ENCODE measurements at regions not wholly inside any gene's neighbourhood (a gene's known extent, or its start where the extent isn't known, plus 50 kb on each side); places are given as distances from the start of the nearest gene placed in this dataset.

GRCh38 chr18:7390731-7391492 is 160.0 kb downstream of the LRRC30 start:
- H2AK5ac ChIP-seq (ENCODE audit: low read length): no peak overlapping the region
- H4K8ac ChIP-seq (ENCODE audit: low read depth, low read length): no peak overlapping the region
- no peak for DNase-seq
- H3K79me2 ChIP-seq (ENCODE audit: control insufficient read depth, insufficient read depth, low read length, poor library complexity): no peaks in the 10 kb centered on the region
- H3K4me3 ChIP-seq (ENCODE audit: low read depth, low read length): no peak overlapping the region
- peak overlapping the region; percentile 9 for H3K9ac ChIP-seq (ENCODE audit: low read length)
- no peaks in the 10 kb centered on the region for H3K36me3 ChIP-seq (ENCODE audit: control insufficient read depth in 1 of 2, insufficient read depth in 2 of 2, low read length in 2 of 2)
- H3K79me1 ChIP-seq (ENCODE audit: low read length): no peaks in the 10 kb centered on the region
- no peak overlapping the region for H3K4ac ChIP-seq (ENCODE audit: low read depth, low read length)
- H2BK120ac ChIP-seq (ENCODE audit: insufficient read depth, low read length, poor library complexity): no peak overlapping the region
- peaks cover 2% of the 10 kb centered on the region for H3K9me3 ChIP-seq (ENCODE audit: insufficient read depth, low read depth, low read length)
- H3K27ac ChIP-seq (ENCODE audit: low read depth, low read length): no peak overlapping the region
- H2BK5ac ChIP-seq (ENCODE audit: low read depth, low read length, poor library complexity): no peak overlapping the region
- no peak overlapping the region for H3K18ac ChIP-seq (ENCODE audit: low read length)
- H3K4me2 ChIP-seq (ENCODE audit: low read length): no peak overlapping the region
- H3K27me3 ChIP-seq (ENCODE audit: insufficient read depth, low read length): no peaks in the 10 kb centered on the region
- no peak overlapping the region for H3K14ac ChIP-seq (ENCODE audit: low read length)
- H3K4me1 ChIP-seq (ENCODE audit: control insufficient read depth in 1 of 2, insufficient read depth in 2 of 2, low read length in 2 of 2): no peaks in the 10 kb centered on the region
- H2AFZ ChIP-seq (ENCODE audit: insufficient read depth, low read length, poor library complexity): no peak overlapping the region
- no peak overlapping the region for H3K23ac ChIP-seq (ENCODE audit: low read length)
- no peak overlapping the region for H4K12ac ChIP-seq (ENCODE audit: low read depth, low read length)
- H4K91ac ChIP-seq (ENCODE audit: low read depth, low read length): no peak overlapping the region
- WGBS (ENCODE audit: extremely low coverage, insufficient coverage, insufficient read length): no CpG with 5 or more reads among the region's 5 CpGs
- no peak overlapping the region for H2BK12ac ChIP-seq (ENCODE audit: low read length)

DNA sequence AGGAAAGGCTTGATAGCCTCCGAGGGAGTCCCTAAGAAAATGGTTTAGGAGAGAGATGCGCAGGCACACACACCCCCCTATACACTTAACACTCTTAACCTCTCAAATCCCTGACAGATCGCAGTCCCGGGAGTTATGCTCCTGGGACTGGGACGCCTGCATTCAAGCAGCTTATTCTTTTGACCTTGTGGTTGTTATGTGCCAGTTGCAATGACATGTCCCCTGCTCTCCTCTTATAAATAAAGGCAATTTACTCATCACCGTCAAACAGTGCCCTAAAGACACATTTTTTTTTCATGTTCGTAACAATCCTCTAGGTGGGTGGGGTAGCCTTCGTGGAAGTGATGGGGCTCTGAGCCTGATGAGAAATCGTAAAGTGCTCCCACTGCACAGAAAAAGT is 162.2 kb downstream of the LRRC30 start:
- Histone ChIP-seq H3K4me3 (ENCODE audit: low read depth, low read length) (no peak overlapping the region), H4K12ac (ENCODE audit: low read depth, low read length) (no peak overlapping the region)
- no CpG with 5 or more reads among the region's 9 CpGs for WGBS (ENCODE audit: extremely low coverage, insufficient coverage, insufficient read length)

GRCh38 chr18:7394050-7394659 is 163.3 kb downstream of the LRRC30 start:
- H3K27ac ChIP-seq (ENCODE audit: low read depth, low read length): no peak overlapping the region

More for the DNA sequence above, 162.2 kb downstream of the LRRC30 start:
- H4K91ac ChIP-seq (ENCODE audit: low read depth, low read length): no peak overlapping the region
- no peak overlapping the region for H3K14ac ChIP-seq (ENCODE audit: low read length)
- H3K4me2 ChIP-seq (ENCODE audit: low read length): no peak overlapping the region
- no peak overlapping the region for H3K9ac ChIP-seq (ENCODE audit: low read length)
- DNase-seq: no peak
- H3K79me1 ChIP-seq (ENCODE audit: low read length): no peaks in the 10 kb centered on the region
- no peak overlapping the region for H2BK5ac ChIP-seq (ENCODE audit: low read depth, low read length, poor library complexity)
- H2BK12ac ChIP-seq (ENCODE audit: low read length): no peak overlapping the region
- no peak overlapping the region for H3K4ac ChIP-seq (ENCODE audit: low read depth, low read length)
- H4K8ac ChIP-seq (ENCODE audit: low read depth, low read length): no peak overlapping the region
- H3K27me3 ChIP-seq (ENCODE audit: insufficient read depth, low read length): no peaks in the 10 kb centered on the region
- no peak overlapping the region for H2AK5ac ChIP-seq (ENCODE audit: low read length)
- H3K79me2 ChIP-seq (ENCODE audit: control insufficient read depth, insufficient read depth, low read length, poor library complexity): no peaks in the 10 kb centered on the region
- H3K23ac ChIP-seq (ENCODE audit: low read length): no peak overlapping the region
- H3K4me1 ChIP-seq (ENCODE audit: control insufficient read depth in 1 of 2, insufficient read depth in 2 of 2, low read length in 2 of 2): no peaks in the 10 kb centered on the region
- no peak overlapping the region for H2AFZ ChIP-seq (ENCODE audit: insufficient read depth, low read length, poor library complexity)
- no peaks in the 10 kb centered on the region for H3K36me3 ChIP-seq (ENCODE audit: control insufficient read depth in 1 of 2, insufficient read depth in 2 of 2, low read length in 2 of 2)
- no peak overlapping the region for H2BK120ac ChIP-seq (ENCODE audit: insufficient read depth, low read length, poor library complexity)
- no peak overlapping the region for H3K27ac ChIP-seq (ENCODE audit: low read depth, low read length)
- no peak overlapping the region for H3K18ac ChIP-seq (ENCODE audit: low read length)
- H3K9me3 ChIP-seq (ENCODE audit: insufficient read depth, low read depth, low read length): peaks cover 2% of the 10 kb centered on the region

GRCh38 chr18:7395566-7395965 is 164.7 kb downstream of the LRRC30 start:
- Histone ChIP-seq H3K27ac (ENCODE audit: low read depth, low read length) (no peak overlapping the region), H3K18ac (ENCODE audit: low read length) (no peak overlapping the region), H2AFZ (ENCODE audit: insufficient read depth, low read length, poor library complexity) (no peak overlapping the region), H3K79me1 (ENCODE audit: low read length) (no peaks in the 10 kb centered on the region), H4K8ac (ENCODE audit: low read depth, low read length) (no peak overlapping the region), H3K79me2 (ENCODE audit: control insufficient read depth, insufficient read depth, low read length, poor library complexity) (no peaks in the 10 kb centered on the region), H3K9me3 (ENCODE audit: insufficient read depth, low read depth, low read length) (peaks cover 2% of the 10 kb centered on the region), H3K4me3 (ENCODE audit: low read depth, low read length) (no peak overlapping the region), H3K36me3 (ENCODE audit: control insufficient read depth in 1 of 2, insufficient read depth in 2 of 2, low read length in 2 of 2) (no peaks in the 10 kb centered on the region), H3K14ac (ENCODE audit: low read length) (no peak overlapping the region), H3K9ac (ENCODE audit: low read length) (no peak overlapping the region), H3K23ac (ENCODE audit: low read length) (no peak overlapping the region), H4K12ac (ENCODE audit: low read depth, low read length) (no peak overlapping the region), H2AK5ac (ENCODE audit: low read length) (no peak overlapping the region), H3K4me2 (ENCODE audit: low read length) (no peak overlapping the region), H2BK12ac (ENCODE audit: low read length) (no peak overlapping the region), H4K91ac (ENCODE audit: low read depth, low read length) (no peak overlapping the region), H2BK120ac (ENCODE audit: insufficient read depth, low read length, poor library complexity) (no peak overlapping the region), H3K27me3 (ENCODE audit: insufficient read depth, low read length) (no peaks in the 10 kb centered on the region), H2BK5ac (ENCODE audit: low read depth, low read length, poor library complexity) (no peak overlapping the region), H3K4me1 (ENCODE audit: control insufficient read depth in 1 of 2, insufficient read depth in 2 of 2, low read length in 2 of 2) (no peaks in the 10 kb centered on the region), H3K4ac (ENCODE audit: low read depth, low read length) (no peak overlapping the region)
- DNase-seq: no peak
- no CpG with 5 or more reads among the region's 4 CpGs for WGBS (ENCODE audit: extremely low coverage, insufficient coverage, insufficient read length)

More at GRCh38 chr18:7394050-7394659, 163.3 kb downstream of the LRRC30 start:
- no peak overlapping the region for H3K4me2 ChIP-seq (ENCODE audit: low read length)
- H3K9ac ChIP-seq (ENCODE audit: low read length): no peak overlapping the region
- no peak overlapping the region for H3K23ac ChIP-seq (ENCODE audit: low read length)
- H3K79me2 ChIP-seq (ENCODE audit: control insufficient read depth, insufficient read depth, low read length, poor library complexity): no peaks in the 10 kb centered on the region
- H3K4me1 ChIP-seq (ENCODE audit: control insufficient read depth in 1 of 2, insufficient read depth in 2 of 2, low read length in 2 of 2): no peaks in the 10 kb centered on the region
- no peak overlapping the region for H2BK12ac ChIP-seq (ENCODE audit: low read length)
- no peak overlapping the region for H2BK120ac ChIP-seq (ENCODE audit: insufficient read depth, low read length, poor library complexity)
- no CpG with 5 or more reads among the region's 9 CpGs for WGBS (ENCODE audit: extremely low coverage, insufficient coverage, insufficient read length)
- H3K79me1 ChIP-seq (ENCODE audit: low read length): no peaks in the 10 kb centered on the region
- no peak overlapping the region for H3K4ac ChIP-seq (ENCODE audit: low read depth, low read length)
- H4K8ac ChIP-seq (ENCODE audit: low read depth, low read length): no peak overlapping the region
- no peak overlapping the region for H3K18ac ChIP-seq (ENCODE audit: low read length)
- H4K91ac ChIP-seq (ENCODE audit: low read depth, low read length): no peak overlapping the region
- H2AFZ ChIP-seq (ENCODE audit: insufficient read depth, low read length, poor library complexity): no peak overlapping the region
- no peaks in the 10 kb centered on the region for H3K36me3 ChIP-seq (ENCODE audit: control insufficient read depth in 1 of 2, insufficient read depth in 2 of 2, low read length in 2 of 2)
- H3K4me3 ChIP-seq (ENCODE audit: low read depth, low read length): no peak overlapping the region
- H3K14ac ChIP-seq (ENCODE audit: low read length): no peak overlapping the region
- DNase-seq: peak in 1 of 2 donors; percentile 35
- no peak overlapping the region for H4K12ac ChIP-seq (ENCODE audit: low read depth, low read length)
- peaks cover 2% of the 10 kb centered on the region for H3K9me3 ChIP-seq (ENCODE audit: insufficient read depth, low read depth, low read length)
- no peaks in the 10 kb centered on the region for H3K27me3 ChIP-seq (ENCODE audit: insufficient read depth, low read length)
- no peak overlapping the region for H2BK5ac ChIP-seq (ENCODE audit: low read depth, low read length, poor library complexity)
- H2AK5ac ChIP-seq (ENCODE audit: low read length): no peak overlapping the region
